ENCODE measurements at regions not wholly inside any gene's neighbourhood (a gene's known extent, or its start where the extent isn't known, plus 50 kb on each side); places are given as distances from the start of the nearest gene placed in this dataset.

- TF ChIP-seq CTCF (IDR thresholded peaks at IDR 0.05; ENCODE audit: insufficient read depth, low read length, poor library complexity, severe bottlenecking) = no peak
- TF ChIP-seq EZH2phosphoT487 (conservative IDR thresholded peaks at IDR 0.05; ENCODE audit: low read length) = no peak
These were observed 131.7 kb upstream of the FAM98A start for GRCh38 chr2:33730804-33731203.

All from SU-DHL-6 (cell line).